ENCODE measurements at regions not wholly inside any gene's neighbourhood (a gene's known extent, or its start where the extent isn't known, plus 50 kb on each side); places are given as distances from the start of the nearest gene placed in this dataset.

GRCh38 chr3:30521156-30521715 is 85.2 kb upstream of the TGFBR2 start:
- no peak for TF ChIP-seq CTCF (IDR thresholded peaks at IDR 0.05; ENCODE audit: poor library complexity)
- TF ChIP-seq EZH2 (IDR thresholded peaks at IDR 0.05; ENCODE audit: borderline replicate concordance): no peak

Data from hepatocyte (in vitro differentiated cells).